ENCODE measurements at regions not wholly inside any gene's neighbourhood (a gene's known extent, or its start where the extent isn't known, plus 50 kb on each side); places are given as distances from the start of the nearest gene placed in this dataset.

- Histone ChIP-seq H3K27ac (no peak overlapping the region), H3K36me3 (replicated peaks in 1 of 2; ENCODE audit: insufficient read depth in 1 of 2, low read depth in 2 of 2) (no peaks in the 10 kb centered on the region), H3K4me3 (no peak overlapping the region), H3K27me3 (no peaks in the 10 kb centered on the region), H3K4me1 (no peaks in the 10 kb centered on the region), H3K9me3 (no peaks in the 10 kb centered on the region)
- TF ChIP-seq CTCF (IDR thresholded peaks at IDR 0.05) (no peak), POLR2A (IDR thresholded peaks at IDR 0.05) (no peak)
- ATAC-seq (no peak), DNase-seq (no peak)
- intact Hi-C loops (cut with DNase I), result no loop called here
- 84 to 89% methylated on average over 4 of the region's 4 CpGs for WGBS, 2 donors
These were observed 1067.3 kb downstream of the FLRT2 start for GRCh38 chr14:86597279-86597678.

- H3K27ac ChIP-seq, result no peak overlapping the region
- H3K27me3 ChIP-seq, result no peaks in the 10 kb centered on the region
- ATAC-seq (no peak), DNase-seq (no peak)
- no peaks in the 10 kb centered on the region for H3K4me1 ChIP-seq
- 85 to 87% methylated on average over 5 of the region's 5 CpGs for WGBS, 2 donors
- H3K4me3 ChIP-seq, result no peak overlapping the region
- H3K9me3 ChIP-seq, result no peaks in the 10 kb centered on the region
- no peaks in the 10 kb centered on the region for H3K36me3 ChIP-seq (replicated peaks in 1 of 2; ENCODE audit: insufficient read depth in 1 of 2, low read depth in 2 of 2)
- intact Hi-C loops (cut with DNase I), result no loop called here
- TF ChIP-seq CTCF (IDR thresholded peaks at IDR 0.05), result no peak
- no peak for TF ChIP-seq POLR2A (IDR thresholded peaks at IDR 0.05)
These were observed 1066.1 kb downstream of the FLRT2 start for GRCh38 chr14:86596024-86596423.

DNA sequence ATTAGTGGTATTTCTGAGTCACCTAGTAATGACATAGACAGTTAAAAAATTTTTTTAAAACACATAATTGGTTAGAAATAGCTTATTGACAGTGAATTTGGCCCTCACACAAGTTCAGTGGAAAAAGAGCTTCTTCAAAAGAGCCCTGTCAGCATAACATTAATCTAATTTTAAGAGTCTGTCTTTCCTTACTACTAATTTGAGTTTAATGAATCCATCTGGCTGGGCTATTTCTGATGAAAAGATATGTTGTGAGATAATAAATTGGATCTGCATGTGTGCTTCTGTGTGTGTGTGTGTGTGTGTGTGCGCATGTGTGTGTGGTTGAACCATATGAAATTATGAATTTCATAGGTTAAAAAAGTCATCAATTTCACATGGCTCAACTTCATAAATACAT is 1045.2 kb downstream of the FLRT2 start:
- intact Hi-C loops (cut with DNase I), result no loop called here

DNA sequence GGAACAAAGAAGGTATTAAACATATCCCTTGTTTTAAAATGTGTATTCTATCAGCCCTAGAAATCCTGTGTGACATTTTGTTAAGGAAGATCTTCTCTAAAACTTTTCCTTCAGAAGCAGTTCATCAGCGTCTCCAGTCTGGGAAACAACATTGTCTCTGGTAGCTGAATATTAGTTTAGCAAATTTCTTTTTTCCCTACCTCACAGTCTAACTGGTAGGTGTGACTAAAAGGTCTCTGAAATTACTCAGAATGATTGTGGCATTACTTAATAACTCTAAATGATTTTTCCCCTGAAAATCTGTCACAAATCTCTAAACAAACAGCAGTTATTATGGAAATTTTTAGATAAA is 1044.8 kb downstream of the FLRT2 start:
- ATAC-seq (no peak), DNase-seq (no peak)
- Histone ChIP-seq H3K27ac (no peak overlapping the region), H3K36me3 (replicated peaks in 1 of 2; ENCODE audit: insufficient read depth in 1 of 2, low read depth in 2 of 2) (no peaks in the 10 kb centered on the region), H3K9me3 (no peaks in the 10 kb centered on the region), H3K4me3 (no peak overlapping the region), H3K27me3 (no peaks in the 10 kb centered on the region), H3K4me1 (no peaks in the 10 kb centered on the region)
- 71 to 85% methylated on average over 1 of the region's 1 CpG for WGBS, 2 donors
- TF ChIP-seq CTCF (IDR thresholded peaks at IDR 0.05), result no peak
- no peak for TF ChIP-seq POLR2A (IDR thresholded peaks at IDR 0.05)
- intact Hi-C loops (cut with DNase I), result no loop called here

More for the DNA sequence above, 1045.2 kb downstream of the FLRT2 start:
- WGBS, 2 donors, result 94 to 100% methylated on average over 1 of the region's 1 CpG
- Histone ChIP-seq H3K4me3 (no peak overlapping the region), H3K9me3 (no peaks in the 10 kb centered on the region), H3K27ac (no peak overlapping the region), H3K36me3 (replicated peaks in 1 of 2; ENCODE audit: insufficient read depth in 1 of 2, low read depth in 2 of 2) (no peaks in the 10 kb centered on the region), H3K4me1 (no peaks in the 10 kb centered on the region), H3K27me3 (no peaks in the 10 kb centered on the region)
- ATAC-seq, result no peak
- TF ChIP-seq POLR2A (IDR thresholded peaks at IDR 0.05) (no peak), CTCF (IDR thresholded peaks at IDR 0.05) (no peak)
- DNase-seq, result no peak

DNA sequence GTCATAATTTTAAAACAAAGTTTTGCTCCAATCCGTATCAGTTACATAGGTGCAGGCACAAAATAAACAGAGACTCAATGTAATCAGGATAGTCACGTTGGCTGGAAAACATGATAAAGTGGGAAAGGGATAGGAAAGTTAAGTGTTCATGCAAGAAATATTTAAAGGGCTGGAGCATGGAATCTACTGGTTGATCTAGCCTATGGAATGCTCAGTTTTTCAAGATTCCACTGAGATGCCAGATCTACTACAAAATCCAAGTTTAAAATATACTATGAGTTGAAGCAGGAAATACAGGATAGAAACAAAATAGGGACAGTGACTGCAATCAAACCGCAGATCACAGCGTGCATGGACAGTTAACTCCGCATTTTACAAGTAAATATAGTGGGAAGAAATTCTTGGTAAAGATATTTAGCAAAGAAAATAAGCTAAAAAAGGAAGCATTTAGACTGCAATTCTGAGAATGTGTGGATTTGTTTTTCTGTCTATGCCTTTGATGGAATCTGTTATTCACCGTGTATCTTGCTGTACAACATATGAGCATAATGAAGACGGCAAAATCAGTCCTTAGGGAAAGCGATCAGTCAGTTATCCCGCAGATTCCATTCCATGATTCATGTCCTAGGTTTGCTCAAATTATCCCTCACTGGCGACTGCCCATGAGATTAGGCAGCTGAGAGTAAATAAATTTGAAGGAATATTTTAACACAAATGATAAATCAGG is 1044.3 kb downstream of the FLRT2 start:
- ATAC-seq, result no peak
- intact Hi-C loops (cut with DNase I), result no loop called here
- DNase-seq, result no peak
- Histone ChIP-seq H3K9me3 (no peaks in the 10 kb centered on the region), H3K4me1 (no peaks in the 10 kb centered on the region), H3K27ac (no peak overlapping the region), H3K36me3 (replicated peaks in 1 of 2; ENCODE audit: insufficient read depth in 1 of 2, low read depth in 2 of 2) (no peaks in the 10 kb centered on the region), H3K4me3 (no peak overlapping the region), H3K27me3 (no peaks in the 10 kb centered on the region)
- TF ChIP-seq CTCF (IDR thresholded peaks at IDR 0.05) (no peak), POLR2A (IDR thresholded peaks at IDR 0.05) (no peak)
- 48 to 60% methylated on average over 10 of the region's 10 CpGs for WGBS, 2 donors

Measured in body of pancreas (tissue), 4 donors.